Ovary (tissue), 7 donors: ENCODE measurements at regions not wholly inside any gene's neighbourhood (a gene's known extent, or its start where the extent isn't known, plus 50 kb on each side); places are given as distances from the start of the nearest gene placed in this dataset.

Experiments used
- DNase-seq, 5 donors: peaks; one replicate each; pipeline ENCODE4 v3.0.0-alpha.2; 2019 to 2020
- H3K27ac ChIP-seq, 2 donors: fragments of 200-600 bp; one replicate each; pipeline versions ENCODE4 v1.5.1 to v1.8.0; 2019 to 2022
- H3K27me3 ChIP-seq: fragments of 200-600 bp; one replicate; pipeline ENCODE4 v1.8.0; 2022
- H3K36me3 ChIP-seq: fragments of 200-600 bp; sonication (generic); one replicate; pipeline ENCODE4 v1.5.1; 2019
- H3K4me1 ChIP-seq: one replicate; pipeline ENCODE4 v1.8.1; 2013; ENCODE audit warnings: mild to moderate bottlenecking, moderate library complexity; ENCODE audit not compliant: insufficient read depth
- H3K4me3 ChIP-seq: fragments of 200-600 bp; sonication (generic); one replicate; pipeline ENCODE4 v1.5.1; 2017
- H3K9me3 ChIP-seq, 2 donors: fragments of 200-600 bp in 1 of 2; sonication (generic) in 1 of 2; one replicate each; pipeline versions ENCODE4 v1.5.1 to v1.8.1; 2013 to 2019; ENCODE audit warnings: mild to moderate bottlenecking in 1 of 2, moderate library complexity in 1 of 2
- CTCF ChIP-seq, 3 donors: fragments of 450-650 bp in 2 of 3; fragments of 200-600 bp in 1 of 3; IDR thresholded peaks; one replicate each; pipeline versions ENCODE4 v1.5.1 to v1.8.0; 2016 to 2022; ENCODE audit warnings: antibody characterized with exemption in 3 of 3, mild to moderate bottlenecking in 1 of 3
- EP300 ChIP-seq: sonication (generic); formaldehyde crosslinking; IDR thresholded peaks from one replicate; pipeline ENCODE4 v1.6.1; 2017; ENCODE audit warnings: antibody characterized with exemption
- POLR2A ChIP-seq: fragments of 450-650 bp; IDR thresholded peaks from one replicate; pipeline ENCODE4 v1.6.1; 2017; ENCODE audit warnings: antibody characterized with exemption, mild to moderate bottlenecking, moderate library complexity
- WGBS, 3 donors: extraction: QIAGEN DNeasy Blood & Tissue Kit in 1 of 3; methylation state at CpG; one replicate each; pipeline versions ENCODE4 v1.1.5 to v1.1.7; 2013 to 2017; 5-methylcytosine and 5-hydroxymethylcytosine counted together
- intact Hi-C, 4 donors: fragments of 100-400 bp; cut with DNase I; formaldehyde crosslinking; loops; one replicate each; pipeline versions ENCODE4 v1.11.0 to v1.15.1; 2022 to 2023
- donor health status: DM: no; HTN: no; CAD: no; lungs with moderate emphysema.
- donor health status: DM: no; HTN: no; CAD: no.
- donor health status: Bipolar disorder and iron deficiency.
- donor health status: DM: no; HTN: no; CAD: no.
- donor health status: DM: yes; HTN: yes; CAD: no.

GRCh38 chr6:23957017-23957416 is 169.0 kb upstream of the NRSN1 start:
- H3K4me1 ChIP-seq, result no peaks in the 10 kb centered on the region
- DNase-seq, result no peak
- H3K9me3 ChIP-seq, result no peaks in the 10 kb centered on the region
- H3K27me3 ChIP-seq, result no peaks in the 10 kb centered on the region
- intact Hi-C loops, result no loop called here
- no peak for TF ChIP-seq EP300
- TF ChIP-seq POLR2A, result no peak
- TF ChIP-seq CTCF (IDR thresholded peaks at IDR 0.05), result no peak
- no peaks in the 10 kb centered on the region for H3K36me3 ChIP-seq
- 56 to 67% (median 61%) methylated on average over 3 of the region's 3 CpGs for WGBS, 3 donors
- H3K27ac ChIP-seq, result no peak overlapping the region
- no peak overlapping the region for H3K4me3 ChIP-seq

- no peaks in the 10 kb centered on the region for H3K9me3 ChIP-seq
- TF ChIP-seq POLR2A (no peak), CTCF (IDR thresholded peaks at IDR 0.05) (no peak), EP300 (no peak)
- no peaks in the 10 kb centered on the region for H3K27me3 ChIP-seq
- H3K36me3 ChIP-seq, result no peaks in the 10 kb centered on the region
- WGBS, 3 donors, result 41 to 66% (median 46%) methylated on average over 5 of the region's 5 CpGs
- no peaks in the 10 kb centered on the region for H3K4me1 ChIP-seq
- no peak for DNase-seq
- H3K4me3 ChIP-seq, result no peak overlapping the region
- intact Hi-C loops, result no loop called here
- H3K27ac ChIP-seq, result no peak overlapping the region
Measured at GRCh38 chr6:23964865-23965264, 161.2 kb upstream of the NRSN1 start.

GRCh38 chr6:23969344-23969743 is 156.7 kb upstream of the NRSN1 start:
- no peaks in the 10 kb centered on the region for H3K9me3 ChIP-seq
- no peak overlapping the region for H3K27ac ChIP-seq
- no peaks in the 10 kb centered on the region for H3K27me3 ChIP-seq
- intact Hi-C loops, result no loop called here
- H3K4me1 ChIP-seq, result no peaks in the 10 kb centered on the region
- H3K36me3 ChIP-seq, result no peaks in the 10 kb centered on the region
- H3K4me3 ChIP-seq, result no peak overlapping the region
- TF ChIP-seq POLR2A (no peak), EP300 (no peak), CTCF (IDR thresholded peaks at IDR 0.05) (no peak)
- 86 to 93% (median 91%) methylated on average over 1 of the region's 1 CpG for WGBS, 3 donors
- DNase-seq, result no peak

- no peak overlapping the region for H3K4me3 ChIP-seq
- TF ChIP-seq POLR2A (no peak), CTCF (IDR thresholded peaks at IDR 0.05) (no peak), EP300 (no peak)
- H3K27ac ChIP-seq, result no peak overlapping the region
- H3K4me1 ChIP-seq, result no peaks in the 10 kb centered on the region
- DNase-seq, result no peak
- 9 to 13% (median 11%) methylated on average over 1 of the region's 1 CpG for WGBS, 3 donors
- H3K36me3 ChIP-seq, result no peaks in the 10 kb centered on the region
- intact Hi-C loops, result no loop called here
- H3K27me3 ChIP-seq, result no peaks in the 10 kb centered on the region
- H3K9me3 ChIP-seq, result no peaks in the 10 kb centered on the region
Measured at GRCh38 chr6:23977706-23978105, 148.3 kb upstream of the NRSN1 start.

- Histone ChIP-seq H3K4me1 (no peaks in the 10 kb centered on the region), H3K9me3 (no peaks in the 10 kb centered on the region), H3K27ac (no peak overlapping the region), H3K4me3 (no peak overlapping the region), H3K36me3 (no peaks in the 10 kb centered on the region), H3K27me3 (no peaks in the 10 kb centered on the region)
- TF ChIP-seq EP300 (no peak), CTCF (IDR thresholded peaks at IDR 0.05) (no peak), POLR2A (no peak)
- 79 to 86% (median 85%) methylated on average over 1 of the region's 1 CpG for WGBS, 3 donors
- intact Hi-C loops, result no loop called here
- no peak for DNase-seq
Measured at GRCh38 chr6:23980965-23981364, 145.1 kb upstream of the NRSN1 start.
